Thyroid gland (tissue), 4 donors: ENCODE measurements at regions not wholly inside any gene's neighbourhood (a gene's known extent, or its start where the extent isn't known, plus 50 kb on each side); places are given as distances from the start of the nearest gene placed in this dataset.

Experiments
- POLR2A ChIP-seq, 2 donors: fragments of 450-650 bp; IDR thresholded peaks; one replicate each; pipeline ENCODE4 v1.6.1; 2017; ENCODE audit warnings: antibody characterized with exemption in 2 of 2, mild to moderate bottlenecking in 2 of 2, moderate library complexity in 1 of 2
- TF ChIP-seq, protein P1 (sequence below), 6 experiments: fragments of 200-600 bp in 3 of 6; fragments of 450-650 bp in 3 of 6; sonication (generic) in 3 of 6; IDR thresholded peaks; one replicate each; pipeline ENCODE4 v1.5.1; 2016 to 2019; ENCODE audit warnings: antibody characterized with exemption in 6 of 6, mild to moderate bottlenecking in 2 of 6, inconsistent platforms in 1 of 6, moderate library complexity in 1 of 6

DNA sequence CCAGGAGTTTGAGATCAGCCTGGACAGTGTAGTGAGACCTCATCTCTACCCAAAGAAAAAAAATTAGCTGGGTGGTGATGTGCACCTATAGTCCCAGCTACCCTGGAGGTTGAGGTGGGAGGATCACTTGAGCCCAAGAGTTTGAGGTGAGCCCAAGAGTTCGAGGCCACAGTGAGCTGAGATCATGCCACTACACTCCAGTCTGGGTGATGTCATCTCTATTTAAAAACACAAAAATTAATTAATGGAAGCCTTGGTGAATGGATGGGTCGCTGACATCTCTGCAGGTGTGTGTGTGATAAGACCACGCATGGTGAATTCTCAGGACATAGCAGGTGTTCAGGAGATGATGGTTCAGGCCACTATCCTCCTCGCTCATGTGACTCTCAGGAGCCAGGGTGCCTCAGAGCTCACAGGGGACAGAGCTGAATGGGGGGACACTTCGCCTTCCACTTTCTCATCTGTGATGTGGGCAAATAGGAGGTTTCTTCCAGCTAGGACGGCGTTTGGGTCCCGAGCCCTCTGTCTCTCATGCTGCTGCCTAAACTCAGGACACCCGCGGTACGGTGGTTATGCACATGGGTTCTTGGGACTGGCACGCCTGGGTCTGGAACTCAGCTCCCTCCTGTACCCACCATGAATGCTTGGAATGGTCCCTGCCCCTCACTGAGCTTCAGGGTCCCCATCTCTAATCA lies 113.4 kb upstream of the ZBTB40 start:
- TF ChIP-seq, protein P1, sequence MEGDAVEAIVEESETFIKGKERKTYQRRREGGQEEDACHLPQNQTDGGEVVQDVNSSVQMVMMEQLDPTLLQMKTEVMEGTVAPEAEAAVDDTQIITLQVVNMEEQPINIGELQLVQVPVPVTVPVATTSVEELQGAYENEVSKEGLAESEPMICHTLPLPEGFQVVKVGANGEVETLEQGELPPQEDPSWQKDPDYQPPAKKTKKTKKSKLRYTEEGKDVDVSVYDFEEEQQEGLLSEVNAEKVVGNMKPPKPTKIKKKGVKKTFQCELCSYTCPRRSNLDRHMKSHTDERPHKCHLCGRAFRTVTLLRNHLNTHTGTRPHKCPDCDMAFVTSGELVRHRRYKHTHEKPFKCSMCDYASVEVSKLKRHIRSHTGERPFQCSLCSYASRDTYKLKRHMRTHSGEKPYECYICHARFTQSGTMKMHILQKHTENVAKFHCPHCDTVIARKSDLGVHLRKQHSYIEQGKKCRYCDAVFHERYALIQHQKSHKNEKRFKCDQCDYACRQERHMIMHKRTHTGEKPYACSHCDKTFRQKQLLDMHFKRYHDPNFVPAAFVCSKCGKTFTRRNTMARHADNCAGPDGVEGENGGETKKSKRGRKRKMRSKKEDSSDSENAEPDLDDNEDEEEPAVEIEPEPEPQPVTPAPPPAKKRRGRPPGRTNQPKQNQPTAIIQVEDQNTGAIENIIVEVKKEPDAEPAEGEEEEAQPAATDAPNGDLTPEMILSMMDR (IDR thresholded peaks at IDR 0.05): no peak
- TF ChIP-seq POLR2A (IDR thresholded peaks at IDR 0.05): no peak
